Stimulated activated CD8-positive, alpha-beta memory T cell treated with anti-CD3 and anti-CD28 coated beads, Interleukin-15, amount 100 ng/mL, for 1 hour (primary cell): ENCODE measurements at regions not wholly inside any gene's neighbourhood (a gene's known extent, or its start where the extent isn't known, plus 50 kb on each side); places are given as distances from the start of the nearest gene placed in this dataset.

Experiments
- DNase-seq: peaks from one replicate; pipeline ENCODE4 v3.0.0-alpha.2; 2020; ENCODE audit warnings: low read depth

DNA sequence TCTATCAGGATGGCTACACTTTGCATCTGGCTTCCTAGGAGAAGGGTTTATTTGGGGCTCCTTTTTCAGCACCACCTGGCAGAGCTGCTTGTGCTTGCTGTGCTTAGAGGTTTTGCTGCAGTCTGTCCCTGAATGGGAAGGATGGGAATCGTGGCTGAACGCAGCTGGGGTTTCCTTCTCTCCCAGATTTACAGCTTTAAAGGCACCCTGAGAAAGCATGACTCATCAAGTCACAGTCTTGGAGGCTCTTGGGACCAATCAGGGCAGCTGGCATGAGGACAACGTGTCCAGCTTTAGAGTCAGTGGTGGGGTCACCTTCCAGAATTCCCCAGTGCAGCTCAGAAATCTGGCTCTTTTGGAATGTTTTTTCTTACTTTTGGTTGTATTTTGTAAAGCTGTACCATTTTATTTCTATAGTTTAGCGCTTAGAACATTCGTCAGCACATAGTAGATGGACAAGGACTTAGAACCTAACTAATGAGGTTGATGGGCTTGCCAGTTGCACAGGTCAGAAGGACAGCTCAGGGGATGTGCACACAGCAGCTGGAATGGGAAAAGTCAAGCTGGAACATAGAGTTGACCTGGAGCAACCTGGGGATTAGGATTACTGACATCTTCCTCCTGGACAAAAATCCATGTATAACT is 222.6 kb downstream of the PRDM2 start:
- DNase-seq, result no peak

- DNase-seq, result no peak
Observed at GRCh38 chr1:13926556-13926955, 226.6 kb downstream of the PRDM2 start.

DNA sequence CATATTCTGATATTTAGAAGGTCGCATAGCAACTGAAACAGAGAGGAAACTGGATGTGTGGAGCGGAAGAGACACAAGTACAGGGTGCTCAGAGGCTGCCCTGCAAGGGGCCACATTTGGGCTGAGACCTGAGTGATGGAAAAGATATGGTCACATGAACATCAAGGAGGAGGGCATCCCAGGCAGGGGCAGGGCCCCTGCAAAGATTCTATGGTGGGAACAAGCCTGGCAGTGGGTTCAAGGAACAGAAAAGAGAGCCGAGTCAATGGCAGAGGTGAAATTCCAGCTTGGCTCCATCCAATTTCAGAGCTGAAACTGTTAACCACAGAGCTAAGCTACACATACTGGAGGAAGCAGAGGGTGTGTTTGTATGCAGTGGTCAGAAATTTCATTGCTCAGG is 227.7 kb downstream of the PRDM2 start:
- DNase-seq, result no peak

- DNase-seq, result no peak
Observed at GRCh38 chr1:13929313-13929712, 229.3 kb downstream of the PRDM2 start.

GRCh38 chr1:13930151-13930550 is 230.2 kb downstream of the PRDM2 start:
- DNase-seq, result no peak

GRCh38 chr1:13931226-13931625 is 231.2 kb downstream of the PRDM2 start:
- no peak for DNase-seq

GRCh38 chr1:13935336-13935735 is 235.3 kb downstream of the PRDM2 start:
- DNase-seq, result no peak

DNA sequence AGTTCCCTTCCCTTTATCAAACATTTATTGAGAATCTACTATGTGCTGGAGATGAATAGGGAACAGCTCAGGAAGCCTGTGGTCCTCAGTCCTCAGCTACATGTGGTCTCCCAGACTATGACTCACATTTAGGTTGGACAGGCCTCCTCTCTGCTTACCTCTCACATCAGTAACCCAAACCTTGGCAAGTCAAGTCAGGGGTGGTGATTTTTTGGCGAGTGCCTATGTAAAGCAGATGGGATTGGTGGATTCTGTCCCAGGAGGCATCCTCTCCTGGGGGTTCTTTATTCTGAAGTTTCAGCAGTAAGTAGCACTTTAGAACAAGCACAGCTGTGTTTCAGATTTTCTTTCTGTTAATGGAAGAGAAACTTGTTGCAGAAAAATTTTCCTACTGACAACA is 241.3 kb downstream of the PRDM2 start:
- DNase-seq, result no peak

GRCh38 chr1:13943055-13943454 is 243.1 kb downstream of the PRDM2 start:
- no peak for DNase-seq

GRCh38 chr1:13945856-13946255 is 245.9 kb downstream of the PRDM2 start:
- DNase-seq, result no peak

GRCh38 chr1:13947658-13948057 is 247.7 kb downstream of the PRDM2 start:
- no peak for DNase-seq

GRCh38 chr1:13948396-13948795 is 248.4 kb downstream of the PRDM2 start:
- DNase-seq, result no peak

GRCh38 chr1:13948888-13949391 is 249.0 kb downstream of the PRDM2 start:
- no peak for DNase-seq

DNA sequence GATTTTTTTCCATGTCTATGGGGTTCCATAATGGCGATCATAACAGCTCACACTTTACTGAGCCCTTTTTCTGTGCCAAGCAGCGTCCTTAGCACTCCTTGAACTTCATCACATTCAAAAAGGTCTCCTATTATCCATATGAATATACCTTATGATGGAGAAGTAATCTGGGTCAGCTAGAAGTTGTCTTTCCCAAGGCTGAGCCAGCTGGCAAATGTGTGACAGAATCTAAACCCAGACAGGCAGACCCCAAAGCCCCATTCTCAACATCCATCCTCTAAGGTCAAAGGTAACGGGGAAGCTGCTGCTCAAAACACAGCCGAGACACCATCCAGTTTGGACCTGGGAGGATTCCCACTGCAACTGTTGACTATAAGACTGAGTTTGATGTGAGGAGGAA is 249.6 kb downstream of the PRDM2 start:
- DNase-seq, result no peak

- no peak for DNase-seq
Observed at GRCh38 chr1:13950637-13951036, 250.6 kb downstream of the PRDM2 start.

GRCh38 chr1:13951793-13952751 is 252.1 kb downstream of the PRDM2 start:
- DNase-seq, result no peak

- no peak for DNase-seq
Observed at GRCh38 chr1:13952985-13953384, 253.0 kb downstream of the PRDM2 start.

GRCh38 chr1:13956393-13956792 is 256.4 kb downstream of the PRDM2 start:
- DNase-seq, result no peak

GRCh38 chr1:13960375-13960987 is 260.5 kb downstream of the PRDM2 start:
- DNase-seq, result peak; percentile 59

DNA sequence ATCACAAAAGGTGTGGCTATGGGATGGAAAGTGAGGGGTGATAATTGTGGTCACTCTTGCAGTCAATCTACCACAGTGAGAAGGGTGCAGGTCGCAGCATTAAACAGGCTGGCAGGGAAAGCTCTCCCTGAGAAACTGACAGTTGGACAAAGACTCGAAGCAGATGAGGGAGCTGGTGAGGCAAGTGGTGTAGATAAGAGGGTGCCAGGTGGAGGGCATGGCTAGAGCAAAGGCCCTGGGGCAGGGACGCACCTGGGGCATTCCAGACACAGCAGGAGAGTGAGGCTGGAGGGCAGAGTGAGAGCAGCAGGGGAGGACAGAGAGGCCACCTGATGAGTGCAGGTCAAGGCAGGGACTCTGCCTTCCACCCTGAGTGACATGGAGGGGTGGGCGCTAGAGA is 264.8 kb downstream of the PRDM2 start:
- DNase-seq, result no peak

GRCh38 chr1:13965770-13966398 is 265.9 kb downstream of the PRDM2 start:
- DNase-seq, result no peak

GRCh38 chr1:13967707-13968106 is 267.7 kb downstream of the PRDM2 start:
- no peak for DNase-seq
